CD14-positive monocyte (primary cell): ENCODE measurements at regions not wholly inside any gene's neighbourhood (a gene's known extent, or its start where the extent isn't known, plus 50 kb on each side); places are given as distances from the start of the nearest gene placed in this dataset.
"Not testable (repeated sequence)": the region's sequence is repeated elsewhere in the genome, so short reads cannot be mapped to it uniquely, and the experiment has no call there.

Experiments used
- DNase-seq, 3 donors: peaks; one replicate each; pipeline ENCODE4 v3.0.0-alpha.2; 2011 to 2022
- H2AFZ ChIP-seq: 2 replicates; pipeline ENCODE4 v1.6.0; 2012; ENCODE audit warnings: mild to moderate bottlenecking, low read depth, low read length, inconsistent platforms; ENCODE audit not compliant: insufficient read depth, poor library complexity, severe bottlenecking
- H3K27ac ChIP-seq, 2 donors: 1 replicate in 1 of 2; 2 replicates in 1 of 2; pipeline ENCODE4 v1.5.1; 2012 to 2013; ENCODE audit warnings: low read length in 2 of 2, control low read depth in 1 of 2, inconsistent platforms in 1 of 2, low read depth in 1 of 2, mild to moderate bottlenecking in 1 of 2
- H3K27me3 ChIP-seq, 2 donors: one replicate each; pipeline versions ENCODE4 v1.6.0 to v1.6.1; 2011 to 2013; ENCODE audit warnings: low read length in 2 of 2; ENCODE audit not compliant: control insufficient read depth in 2 of 2, insufficient read depth in 2 of 2
- H3K36me3 ChIP-seq, 2 donors: replicated peaks in 1 of 2; 1 replicate in 1 of 2; 2 replicates in 1 of 2; pipeline versions ENCODE4 v1.5.1 to v1.6.1; 2012 to 2013; ENCODE audit warnings: low read length in 2 of 2, control low read depth in 1 of 2, inconsistent platforms in 1 of 2, mild to moderate bottlenecking in 1 of 2; ENCODE audit not compliant: insufficient read depth in 2 of 2, control insufficient read depth in 1 of 2
- H3K4me1 ChIP-seq, 2 donors: 1 replicate in 1 of 2; 2 replicates in 1 of 2; pipeline versions ENCODE4 v1.5.1 to v1.6.1; 2012 to 2013; ENCODE audit warnings: low read length in 2 of 2, control low read depth in 1 of 2, inconsistent platforms in 1 of 2, mild to moderate bottlenecking in 1 of 2, moderate library complexity in 1 of 2; ENCODE audit not compliant: insufficient read depth in 2 of 2, control insufficient read depth in 1 of 2
- H3K4me2 ChIP-seq: replicated peaks from 2 replicates; pipeline ENCODE3; 2012; ENCODE audit warnings: low read length, moderate library complexity, mild to moderate bottlenecking; ENCODE audit not compliant: poor library complexity, severe bottlenecking; ENCODE audit errors: extremely low read depth
- H3K4me3 ChIP-seq, 3 experiments: fragments of 200-600 bp in 1 of 3; sonication (generic) in 1 of 3; replicated peaks in 1 of 3; 1 replicate in 2 of 3; 2 replicates in 1 of 3; pipeline ENCODE4 v1.5.1; 2011 to 2013; ENCODE audit warnings: low read length in 3 of 3, mild to moderate bottlenecking in 3 of 3, control low read depth in 2 of 3, low read depth in 2 of 3, inconsistent platforms in 1 of 3, moderate library complexity in 1 of 3
- H3K79me2 ChIP-seq: 2 replicates; pipeline ENCODE4 v1.6.0; 2012; ENCODE audit warnings: mild to moderate bottlenecking, control low read depth, inconsistent platforms, low read length, moderate library complexity; ENCODE audit not compliant: insufficient read depth
- H3K9ac ChIP-seq: 2 replicates; pipeline ENCODE4 v1.6.0; 2017; ENCODE audit warnings: low read length, mild to moderate bottlenecking; ENCODE audit not compliant: insufficient read depth, poor library complexity, severe bottlenecking
- H3K9me3 ChIP-seq, 2 donors: replicated peaks in 1 of 2; 1 replicate in 1 of 2; 2 replicates in 1 of 2; pipeline versions ENCODE4 v1.5.1 to v1.6.1; 2012 to 2013; ENCODE audit warnings: low read length in 2 of 2, control low read depth in 1 of 2; ENCODE audit not compliant: control insufficient read depth in 1 of 2, insufficient read depth in 1 of 2
- H4K20me1 ChIP-seq: 2 replicates; pipeline ENCODE4 v1.6.0; 2012; ENCODE audit warnings: mild to moderate bottlenecking, low read length, control low read depth, moderate library complexity; ENCODE audit not compliant: insufficient read depth
- H3K27ac Mint-ChIP-seq, 7 donors: one replicate each; pipeline ENCODE4 v1.8.0; 2020; ENCODE audit warnings: mild to moderate bottlenecking in 7 of 7, mixed read lengths in 7 of 7, moderate library complexity in 6 of 7, inconsistent platforms in 2 of 7
- H3K27me3 Mint-ChIP-seq, 3 donors: one replicate each; pipeline ENCODE4 v1.8.0; 2021 to 2022; ENCODE audit warnings: low read depth in 3 of 3, mild to moderate bottlenecking in 3 of 3, mixed read lengths in 3 of 3, moderate library complexity in 3 of 3, inconsistent platforms in 1 of 3
- H3K36me3 Mint-ChIP-seq, 2 donors: one replicate each; pipeline ENCODE4 v1.8.0; 2020; ENCODE audit warnings: mixed read lengths in 2 of 2, inconsistent platforms in 1 of 2, mild to moderate bottlenecking in 1 of 2
- H3K4me1 Mint-ChIP-seq: one replicate; pipeline ENCODE4 v1.8.0; 2020; ENCODE audit warnings: mild to moderate bottlenecking, mixed read lengths
- H3K4me3 Mint-ChIP-seq, 2 donors: one replicate each; pipeline ENCODE4 v1.8.0; 2020; ENCODE audit warnings: mild to moderate bottlenecking in 2 of 2, mixed read lengths in 2 of 2, moderate library complexity in 1 of 2
- H3K9me3 Mint-ChIP-seq, 7 donors: one replicate each; pipeline ENCODE4 v1.8.0; 2020 to 2022; ENCODE audit warnings: mixed read lengths in 7 of 7, mild to moderate bottlenecking in 6 of 7, moderate library complexity in 6 of 7, inconsistent platforms in 2 of 7
- WGBS: methylation state at CpG from one replicate; pipeline ENCODE4 v1.1.5; 2013; ENCODE audit warnings: missing lambda C conversion rate; ENCODE audit not compliant: insufficient coverage; 5-methylcytosine and 5-hydroxymethylcytosine counted together
- intact Hi-C, 2 donors: fragments of 100-400 bp; cut with micrococcal nuclease; formaldehyde crosslinking; loops; one replicate each; pipeline versions ENCODE4 v1.15.0 to v1.15.1; 2023
- TF ChIP-seq, protein P1 (sequence below): fragments of 200-600 bp; IDR thresholded peaks from one replicate; pipeline ENCODE4 v1.8.0; 2022; ENCODE audit warnings: antibody characterized with exemption, mild to moderate bottlenecking

DNA sequence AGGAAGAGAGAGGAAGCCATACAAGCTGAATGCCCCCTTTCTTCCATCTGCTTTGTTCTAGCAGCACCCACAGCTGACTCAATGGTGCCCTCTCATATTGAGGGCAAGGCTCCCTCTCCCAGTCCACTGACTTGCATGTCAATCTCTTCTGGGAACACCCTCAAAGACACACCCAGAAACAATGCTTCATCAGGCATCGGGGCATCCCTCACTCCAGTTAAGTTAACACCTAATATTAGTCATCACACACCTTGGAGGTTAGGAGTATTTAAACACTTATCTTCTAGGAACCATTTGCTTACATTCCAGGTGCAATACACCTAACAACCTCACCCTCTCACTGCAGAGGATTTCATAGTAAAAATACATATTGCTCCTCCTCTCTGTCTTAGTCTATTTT is 993.5 kb upstream of the DDX18 start:
- Mint-ChIP-seq H3K4me1 (no peaks in the 10 kb centered on the region), H3K9me3 (peaks cover 0 to 3% (median 2%) of the 10 kb centered on the region in 7 donors), H3K27ac (no peak overlapping the region), H3K4me3 (no peak overlapping the region), H3K36me3 (no peaks in the 10 kb centered on the region), H3K27me3 (no peaks in the 10 kb centered on the region)
- Histone ChIP-seq H3K27me3 (no peaks in the 10 kb centered on the region), H3K4me1 (no peaks in the 10 kb centered on the region), H3K4me3 (no peak overlapping the region), H3K79me2 (no peaks in the 10 kb centered on the region), H4K20me1 (no peaks in the 10 kb centered on the region), H3K9ac (no peak overlapping the region), H3K9me3 (peaks cover 0 to 4% of the 10 kb centered on the region in 2 donors), H3K36me3 (no peaks in the 10 kb centered on the region), H3K27ac (no peak overlapping the region), H3K4me2 (no peak overlapping the region), H2AFZ (no peak overlapping the region)
- no CpG with 5 or more reads among the region's 1 CpG for WGBS
- TF ChIP-seq, protein P1, sequence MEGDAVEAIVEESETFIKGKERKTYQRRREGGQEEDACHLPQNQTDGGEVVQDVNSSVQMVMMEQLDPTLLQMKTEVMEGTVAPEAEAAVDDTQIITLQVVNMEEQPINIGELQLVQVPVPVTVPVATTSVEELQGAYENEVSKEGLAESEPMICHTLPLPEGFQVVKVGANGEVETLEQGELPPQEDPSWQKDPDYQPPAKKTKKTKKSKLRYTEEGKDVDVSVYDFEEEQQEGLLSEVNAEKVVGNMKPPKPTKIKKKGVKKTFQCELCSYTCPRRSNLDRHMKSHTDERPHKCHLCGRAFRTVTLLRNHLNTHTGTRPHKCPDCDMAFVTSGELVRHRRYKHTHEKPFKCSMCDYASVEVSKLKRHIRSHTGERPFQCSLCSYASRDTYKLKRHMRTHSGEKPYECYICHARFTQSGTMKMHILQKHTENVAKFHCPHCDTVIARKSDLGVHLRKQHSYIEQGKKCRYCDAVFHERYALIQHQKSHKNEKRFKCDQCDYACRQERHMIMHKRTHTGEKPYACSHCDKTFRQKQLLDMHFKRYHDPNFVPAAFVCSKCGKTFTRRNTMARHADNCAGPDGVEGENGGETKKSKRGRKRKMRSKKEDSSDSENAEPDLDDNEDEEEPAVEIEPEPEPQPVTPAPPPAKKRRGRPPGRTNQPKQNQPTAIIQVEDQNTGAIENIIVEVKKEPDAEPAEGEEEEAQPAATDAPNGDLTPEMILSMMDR = no peak
- intact Hi-C loops = no loop called here
- no peak for DNase-seq

- H3K36me3 ChIP-seq, H3K4me1 ChIP-seq, H2AFZ ChIP-seq, H3K36me3 Mint-ChIP-seq, H3K9ac ChIP-seq, H3K27me3 Mint-ChIP-seq, H3K27me3 ChIP-seq, DNase-seq, H3K9me3 ChIP-seq, H3K27ac Mint-ChIP-seq, H3K4me1 Mint-ChIP-seq, H3K4me2 ChIP-seq, H3K4me3 ChIP-seq, H4K20me1 ChIP-seq, H3K79me2 ChIP-seq, H3K27ac ChIP-seq, H3K9me3 Mint-ChIP-seq, intact Hi-C loops, H3K4me3 Mint-ChIP-seq: not testable (repeated sequence)
- no CpG with 5 or more reads among the region's 16 CpGs for WGBS
Measured at GRCh38 chr2:116829543-116829942, 984.9 kb upstream of the DDX18 start.
